PC-3 (cell line): ENCODE measurements at regions not wholly inside any gene's neighbourhood (a gene's known extent, or its start where the extent isn't known, plus 50 kb on each side); places are given as distances from the start of the nearest gene placed in this dataset.

Experiments used
- CTCF ChIP-seq: fragments of 300-600 bp; sonication (generic); conservative IDR thresholded peaks from 2 replicates; pipeline ENCODE4 v1.5.1; 2017; ENCODE audit warnings: antibody characterized with exemption, low read depth, mild to moderate bottlenecking, low read length
- EZH2 ChIP-seq: fragments of 300-600 bp; sonication (generic); IDR thresholded peaks from one replicate; pipeline ENCODE4 v1.6.1; 2017; ENCODE audit warnings: antibody characterized with exemption, mild to moderate bottlenecking, low read length; ENCODE audit not compliant: unreplicated experiment
- EZH2phosphoT487 ChIP-seq: fragments of 300-600 bp; sonication (generic); IDR thresholded peaks from 2 replicates; pipeline ENCODE4 v1.6.1; 2018; ENCODE audit warnings: mild to moderate bottlenecking, antibody characterized with exemption, low read length, borderline replicate concordance

GRCh38 chr2:22817197-22817596 is 567.8 kb upstream of the KLHL29 start:
- TF ChIP-seq CTCF (no peak), EZH2 (no peak), EZH2phosphoT487 (no peak)
